HG03196 (cell line): ENCODE measurements at regions not wholly inside any gene's neighbourhood (a gene's known extent, or its start where the extent isn't known, plus 50 kb on each side); places are given as distances from the start of the nearest gene placed in this dataset.
"Not testable (repeated sequence)": the region's sequence is repeated elsewhere in the genome, so short reads cannot be mapped to it uniquely, and the experiment has no call there.

Experiments
- ATAC-seq: cut with Tn5 transposase; IDR thresholded peaks from one replicate; pipeline ENCODE4 v1.9.1; 2021; ENCODE audit not compliant: unreplicated experiment

DNA sequence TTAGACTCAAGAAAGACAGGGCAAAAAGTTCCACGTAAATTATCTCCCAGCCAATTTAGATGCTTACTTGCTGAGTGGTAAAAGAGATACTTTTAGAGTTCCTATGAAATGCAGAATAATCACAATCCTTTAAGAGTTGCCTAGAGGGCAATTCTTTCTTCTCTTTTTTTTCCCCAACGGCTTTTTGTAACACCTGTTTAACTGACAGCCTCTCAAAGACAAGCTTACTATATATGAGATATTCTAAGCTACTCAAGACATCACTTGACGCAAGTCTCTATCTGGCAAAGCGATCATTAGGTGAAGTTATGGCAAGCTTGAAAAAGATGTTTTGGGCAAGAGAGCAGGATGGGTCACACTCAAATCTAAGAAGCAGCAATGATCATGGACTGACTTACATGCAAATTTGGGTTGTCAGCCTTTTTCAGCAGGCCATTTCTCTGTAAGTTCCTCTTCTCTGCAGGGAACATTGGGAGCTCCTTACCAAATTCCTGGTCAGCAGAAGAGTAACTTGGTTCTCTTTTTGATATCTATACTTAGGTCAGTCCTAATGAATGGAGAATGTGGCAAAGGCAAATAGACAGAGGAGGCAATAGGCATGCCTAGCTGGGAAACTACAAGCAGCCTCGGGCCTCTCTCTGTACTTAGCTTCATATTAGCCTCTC is 162.9 kb upstream of the FGF13 start:
- no peak for ATAC-seq

DNA sequence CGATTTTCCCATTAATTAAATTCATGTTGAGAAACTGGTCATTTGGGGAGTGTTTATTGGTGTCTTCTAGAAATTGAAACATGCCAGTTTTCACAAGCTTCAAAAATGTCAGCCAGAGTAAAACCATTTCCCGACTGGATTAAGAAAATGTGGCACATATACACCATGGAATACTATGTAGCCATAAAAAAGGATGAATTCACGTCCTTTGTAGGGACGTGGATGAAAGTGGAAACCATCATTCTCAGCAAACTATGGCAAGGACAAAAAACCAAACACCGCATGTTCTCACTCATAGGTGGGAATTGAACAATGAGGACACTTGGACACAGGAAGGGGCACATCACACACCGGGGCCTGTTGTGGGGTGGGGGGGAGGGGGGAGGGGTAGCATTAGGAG is 162.1 kb upstream of the FGF13 start:
- ATAC-seq, result not testable (repeated sequence)

DNA sequence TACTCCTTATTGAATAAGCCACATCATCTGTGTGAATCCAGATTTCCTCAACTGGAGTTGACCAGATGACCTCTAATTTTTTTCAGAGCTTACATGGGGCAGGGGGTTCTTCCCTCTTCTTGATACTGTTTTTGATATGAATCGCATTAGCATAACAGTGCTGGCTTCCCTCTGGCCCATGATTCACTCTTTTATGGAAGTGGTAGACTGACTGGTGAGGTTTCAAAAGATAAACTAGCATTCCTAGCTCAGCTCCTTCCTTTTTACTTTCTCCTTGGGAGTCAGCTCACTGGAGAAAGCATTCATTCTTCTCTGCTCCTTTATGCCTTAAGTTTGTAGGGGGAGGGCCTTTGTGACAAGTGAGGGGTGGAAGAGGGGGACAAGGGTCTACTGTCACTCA is 161.0 kb upstream of the FGF13 start:
- ATAC-seq, result no peak

DNA sequence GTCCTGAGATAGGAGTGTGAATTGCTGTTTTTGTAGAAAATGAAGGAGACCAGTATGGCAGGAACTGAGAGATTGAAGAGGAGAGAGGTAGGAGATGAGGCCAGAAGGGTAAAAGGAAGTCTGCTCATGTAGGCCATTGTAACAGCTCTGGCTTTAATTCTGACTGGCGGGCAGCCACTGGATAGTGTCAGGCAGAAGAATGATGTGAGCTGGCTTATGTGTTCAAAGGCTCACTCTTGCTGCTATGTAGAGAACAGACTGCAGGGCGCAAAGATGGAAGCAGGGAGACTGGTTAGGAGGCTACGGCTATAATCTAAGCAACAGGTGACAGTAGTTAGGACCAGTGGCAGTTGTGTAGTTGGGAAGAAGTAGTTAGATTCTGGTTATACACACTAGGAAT is 160.2 kb upstream of the FGF13 start:
- no peak for ATAC-seq

DNA sequence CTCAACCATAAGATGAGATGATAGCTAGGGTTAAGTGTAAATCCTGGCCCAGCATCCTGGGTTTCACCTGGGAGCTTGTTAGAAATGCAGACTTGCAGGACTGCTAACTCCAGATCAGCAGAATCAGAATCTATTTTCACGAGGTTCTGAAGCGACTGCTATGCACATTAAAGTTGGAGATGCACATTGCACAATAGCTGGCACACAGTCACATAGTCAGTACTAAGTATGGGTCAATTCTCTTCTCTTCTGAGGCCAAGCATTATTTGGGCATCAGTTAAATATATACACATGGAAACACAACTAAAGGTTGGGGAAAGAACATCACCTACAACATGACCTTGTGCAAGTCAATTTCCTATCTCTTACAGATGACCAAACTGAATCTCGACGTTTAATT is 155.1 kb upstream of the FGF13 start:
- no peak for ATAC-seq

DNA sequence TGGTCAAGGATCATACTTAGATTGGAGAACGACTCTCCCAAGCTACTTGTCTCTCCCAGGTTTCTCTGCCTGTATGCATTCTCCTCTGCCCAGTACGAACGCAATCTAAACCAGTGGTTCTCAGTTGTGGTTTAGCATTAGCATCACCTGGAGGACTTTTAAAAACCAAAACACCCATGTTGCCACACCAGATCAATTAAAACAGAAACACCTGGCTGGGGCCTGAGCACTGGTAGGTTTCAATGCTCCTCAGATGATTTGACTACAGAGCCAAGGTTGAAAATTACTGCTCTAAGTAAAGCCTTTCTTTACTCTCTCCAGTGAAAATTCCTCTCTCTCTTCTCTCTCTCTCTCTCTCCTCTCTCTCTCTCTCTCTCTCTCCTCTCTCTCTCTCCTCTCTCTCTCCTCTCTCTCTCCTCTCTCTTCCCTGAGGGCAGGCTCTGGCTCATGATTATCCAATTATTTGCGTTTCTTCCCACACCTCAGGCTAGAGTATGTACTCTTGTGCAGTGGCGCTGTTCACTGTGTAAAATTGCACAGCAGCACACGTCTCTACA is 153.7 kb upstream of the FGF13 start:
- no peak for ATAC-seq

DNA sequence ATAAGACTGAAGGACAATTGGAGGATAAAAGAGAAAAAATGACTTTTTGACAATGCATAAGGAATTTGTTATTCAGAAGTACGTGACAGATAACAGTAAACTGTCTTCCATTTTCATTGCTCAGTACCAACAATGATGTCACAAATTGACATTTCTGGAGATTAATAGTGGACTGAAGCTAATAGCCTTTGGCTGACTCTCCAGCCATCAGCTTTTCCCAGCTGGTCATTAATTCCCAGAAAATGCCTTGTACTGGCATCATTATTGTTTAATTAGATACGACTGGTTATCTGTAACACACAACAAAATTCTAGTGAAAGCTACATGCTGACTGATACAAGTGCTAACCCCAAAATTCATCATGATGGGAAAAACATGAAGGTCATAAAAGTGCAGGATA is 147.9 kb upstream of the FGF13 start:
- no peak for ATAC-seq

DNA sequence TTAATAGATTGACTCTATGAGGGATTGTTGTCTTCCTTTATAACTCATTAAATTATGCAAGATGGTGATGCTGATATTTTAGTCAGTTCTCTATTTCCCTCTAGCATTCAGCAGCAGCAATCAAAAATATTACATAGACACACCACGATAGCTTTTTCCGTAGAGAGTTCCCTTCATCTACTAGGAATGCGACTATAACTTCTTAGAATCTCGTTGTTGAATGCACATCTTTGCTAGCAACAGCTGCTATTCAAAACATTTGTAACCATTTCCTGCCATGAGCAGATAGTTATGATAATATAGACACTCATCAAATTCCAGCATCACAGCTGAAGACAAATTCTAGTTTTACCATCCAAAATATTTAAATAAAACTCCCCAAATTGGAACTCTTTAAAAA is 147.4 kb upstream of the FGF13 start:
- ATAC-seq, result no peak

DNA sequence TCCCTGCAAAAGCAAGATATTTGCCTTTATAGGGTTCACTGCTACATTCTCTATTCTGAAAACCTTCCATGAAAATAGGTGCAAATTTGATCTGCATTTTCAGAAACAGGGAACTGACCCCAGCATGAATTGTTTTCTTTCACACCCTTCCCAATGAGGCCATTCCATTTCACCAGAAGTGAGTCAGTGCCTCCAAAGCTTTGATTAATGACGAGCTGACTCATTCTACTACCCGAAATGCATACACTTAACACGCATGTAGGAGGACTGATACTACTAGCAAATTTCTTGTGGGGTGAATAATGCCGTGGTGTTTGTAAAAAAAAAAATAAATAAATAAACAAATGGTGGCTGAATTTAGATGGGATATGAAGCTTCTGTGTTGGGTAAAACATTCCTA is 146.9 kb upstream of the FGF13 start:
- ATAC-seq, result no peak

DNA sequence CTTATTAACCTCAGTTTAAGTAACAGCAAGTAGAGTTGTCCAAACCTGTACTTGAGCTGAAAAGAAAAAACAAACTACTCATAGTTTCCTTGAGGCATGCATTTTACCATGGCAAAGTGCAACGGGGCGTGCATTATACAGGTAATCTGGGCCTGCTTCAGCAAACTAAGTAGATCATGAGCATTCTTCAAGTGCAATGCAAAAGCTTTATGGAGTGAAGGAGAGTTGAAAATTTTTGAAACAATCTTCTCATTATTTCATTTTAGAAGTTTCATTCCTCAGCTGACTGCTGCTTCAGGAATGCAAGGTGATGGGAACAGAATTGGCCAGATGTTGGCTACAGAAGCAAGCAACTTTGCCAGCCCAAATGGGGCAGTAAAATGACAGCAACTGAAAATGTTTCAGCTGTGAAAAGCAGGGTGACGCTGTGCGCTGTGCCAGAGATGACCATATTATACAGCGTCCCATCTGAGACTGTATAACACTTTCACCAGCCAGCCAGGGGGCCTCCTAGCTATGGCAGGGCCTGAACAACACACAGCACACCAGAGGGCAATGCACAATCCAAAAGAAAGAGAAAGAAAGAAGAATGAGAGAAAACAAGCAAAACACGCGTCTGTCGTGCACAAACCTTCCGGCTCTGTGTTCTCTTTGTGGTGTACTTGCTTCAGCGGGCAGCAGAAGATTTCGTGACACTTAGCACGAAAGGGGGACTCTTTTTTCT is 145.5 kb upstream of the FGF13 start:
- ATAC-seq, result no peak

DNA sequence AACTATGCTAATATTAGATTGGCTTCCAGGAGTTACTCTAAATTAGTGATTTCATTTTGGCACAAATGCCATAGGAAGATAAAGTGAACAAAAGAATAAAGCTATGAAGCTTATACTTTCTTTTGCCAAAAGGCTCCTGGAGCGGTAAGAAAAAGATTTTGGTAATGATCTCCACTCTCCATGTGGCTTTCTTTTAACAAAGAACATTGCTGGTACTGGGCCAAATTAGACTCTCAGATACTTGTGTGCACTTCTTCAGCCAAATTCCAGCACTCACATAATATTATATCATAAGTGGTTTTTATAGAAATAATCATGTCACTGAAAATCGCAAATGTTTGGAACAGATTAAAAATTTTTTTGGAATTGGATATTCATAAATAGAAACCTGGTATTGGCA is 142.4 kb upstream of the FGF13 start:
- no peak for ATAC-seq

DNA sequence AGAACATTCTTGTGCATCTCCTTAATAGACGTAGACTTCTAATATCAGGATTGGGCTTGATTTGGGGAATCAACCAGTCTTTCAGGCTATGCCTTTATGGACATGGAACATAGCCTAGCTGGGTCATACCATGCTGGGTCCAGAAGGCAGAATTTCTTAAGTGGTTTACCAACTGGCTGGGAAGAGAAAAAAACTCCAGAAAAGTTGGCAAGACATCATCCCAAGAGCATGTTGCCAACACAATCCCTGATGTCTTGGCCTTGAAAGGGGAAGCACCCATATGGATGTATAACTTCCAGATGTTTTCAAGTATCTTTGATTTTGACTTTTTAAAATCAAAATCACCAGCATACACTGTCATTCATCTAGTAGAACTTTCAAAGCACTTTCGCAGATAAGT is 138.0 kb upstream of the FGF13 start:
- no peak for ATAC-seq

DNA sequence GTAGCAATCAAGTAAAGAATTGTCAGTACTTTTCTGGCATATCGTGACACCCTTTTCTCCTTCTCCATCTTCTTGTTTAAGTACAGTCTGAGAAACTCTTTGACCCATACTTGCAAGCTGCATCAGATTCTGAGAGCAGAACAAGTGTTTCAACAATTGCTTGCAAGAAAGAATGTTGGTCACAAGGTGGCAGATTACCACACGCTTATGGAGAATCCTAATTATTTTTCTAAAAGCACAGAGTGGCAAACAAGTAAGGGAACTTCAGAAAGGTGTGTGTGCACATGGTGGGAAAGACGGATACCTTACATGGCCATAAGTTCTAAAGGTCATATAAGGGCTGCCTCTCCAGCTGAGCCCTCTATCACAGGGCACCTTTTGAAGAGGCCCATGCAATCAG is 136.4 kb upstream of the FGF13 start:
- ATAC-seq, result no peak

DNA sequence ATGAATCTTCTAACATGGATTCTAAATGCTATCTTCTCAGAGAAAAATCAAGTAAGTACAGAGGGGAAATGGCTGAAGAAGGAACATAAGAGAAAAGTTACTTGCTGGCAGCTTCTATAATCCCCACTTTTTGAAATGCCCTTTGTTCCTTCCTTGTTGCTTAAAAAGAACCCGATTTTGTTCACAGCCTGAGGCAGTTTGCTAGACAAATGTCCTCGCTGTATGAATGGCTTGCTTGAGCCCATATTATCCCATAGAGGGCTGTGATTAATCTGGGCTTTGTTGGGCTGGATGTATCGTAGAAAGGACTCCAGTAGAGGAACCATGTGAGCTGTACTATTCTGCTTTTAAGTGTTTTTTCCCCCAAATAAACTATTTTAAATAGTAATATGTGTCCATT is 134.3 kb upstream of the FGF13 start:
- ATAC-seq, result no peak

DNA sequence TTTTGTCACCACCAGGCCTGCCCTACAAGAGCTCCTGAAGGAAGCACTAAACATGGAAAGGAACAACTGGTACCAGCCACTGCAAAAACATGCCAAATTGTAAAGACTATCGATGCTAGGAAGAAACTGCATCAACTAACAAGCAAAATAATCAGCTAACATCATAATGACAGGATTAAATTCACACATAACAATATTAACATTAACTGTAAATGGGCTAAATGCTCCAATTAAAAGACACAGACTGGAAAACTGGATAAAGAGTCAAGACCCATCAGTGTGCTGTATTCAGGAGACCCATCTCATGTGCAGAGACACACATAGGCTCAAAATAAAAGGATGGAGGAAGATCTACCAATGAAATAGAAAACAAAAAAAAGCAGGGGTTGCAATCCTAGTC is 95.9 kb upstream of the FGF13 start:
- ATAC-seq, result not testable (repeated sequence)

DNA sequence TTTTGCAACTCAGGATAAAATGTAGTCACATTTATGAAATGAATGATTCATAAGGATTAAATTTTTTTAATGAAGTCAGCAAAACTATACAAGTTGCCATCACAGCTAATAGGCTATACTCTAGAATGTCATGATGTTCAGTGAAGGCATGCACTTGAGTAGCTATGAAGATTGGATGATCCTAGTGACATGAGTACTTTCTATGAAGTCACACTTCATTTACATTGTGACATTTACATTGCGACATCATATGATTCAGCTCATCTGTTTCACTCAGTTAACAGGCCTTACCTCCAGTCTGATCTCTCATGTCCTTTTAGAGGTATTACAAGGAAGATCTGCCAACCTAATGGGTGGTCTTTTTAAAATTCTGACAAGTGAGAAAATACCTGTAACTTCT is 82.7 kb upstream of the FGF13 start:
- no peak for ATAC-seq

DNA sequence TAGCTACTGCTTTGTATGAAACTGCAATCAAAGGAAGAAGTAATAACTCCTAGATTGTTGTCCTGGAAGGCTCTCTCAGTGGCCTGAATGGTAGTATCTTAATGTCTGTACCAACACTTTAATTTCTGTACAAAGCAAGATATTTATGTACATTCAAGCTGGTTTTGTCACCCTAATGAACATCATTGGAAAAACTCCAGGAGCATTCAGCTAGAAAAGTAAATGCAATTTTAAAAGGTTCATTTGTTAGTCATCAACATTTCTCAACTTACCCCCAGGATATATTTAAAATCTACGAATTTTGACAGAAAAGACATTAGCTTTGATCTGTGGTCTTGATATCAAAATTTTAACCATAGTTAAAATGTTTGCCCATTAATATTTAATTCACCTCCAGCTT is 80.0 kb upstream of the FGF13 start:
- ATAC-seq, result no peak

DNA sequence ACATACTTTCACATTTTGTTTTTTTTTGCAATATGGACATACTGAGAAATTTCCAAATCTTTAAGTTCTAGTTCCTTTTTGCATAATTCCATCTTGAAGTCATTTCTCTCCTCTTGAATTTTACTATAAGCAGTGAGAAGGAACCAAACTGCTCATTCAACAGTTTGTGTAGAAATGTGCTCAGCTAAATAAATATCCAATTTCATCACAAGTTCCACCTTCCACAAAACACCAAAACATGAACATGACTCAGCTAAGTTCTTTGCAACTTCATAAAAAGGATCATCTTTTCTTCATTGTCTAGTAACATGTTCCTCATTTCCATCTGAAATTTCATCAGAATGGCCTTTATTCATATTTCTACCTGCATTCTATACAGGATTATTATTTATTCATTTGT is 77.3 kb upstream of the FGF13 start:
- ATAC-seq, result no peak

DNA sequence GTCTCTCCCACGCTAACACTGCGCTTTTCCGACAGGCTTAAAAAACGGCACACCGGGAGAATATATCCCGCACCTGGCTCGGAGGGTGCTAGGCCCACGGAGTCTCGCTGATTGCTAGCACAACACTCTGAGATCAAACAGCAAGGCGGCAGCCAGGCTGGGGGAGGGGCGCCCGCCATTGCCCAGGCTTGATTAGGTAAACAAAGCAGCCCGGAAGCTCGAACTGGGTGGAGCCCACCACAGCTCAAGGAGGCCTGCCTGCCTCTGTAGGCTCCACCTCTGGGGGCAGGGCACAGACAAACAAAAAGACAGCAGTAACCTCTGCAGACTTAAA is 67.0 kb upstream of the FGF13 start:
- not testable (repeated sequence) for ATAC-seq

DNA sequence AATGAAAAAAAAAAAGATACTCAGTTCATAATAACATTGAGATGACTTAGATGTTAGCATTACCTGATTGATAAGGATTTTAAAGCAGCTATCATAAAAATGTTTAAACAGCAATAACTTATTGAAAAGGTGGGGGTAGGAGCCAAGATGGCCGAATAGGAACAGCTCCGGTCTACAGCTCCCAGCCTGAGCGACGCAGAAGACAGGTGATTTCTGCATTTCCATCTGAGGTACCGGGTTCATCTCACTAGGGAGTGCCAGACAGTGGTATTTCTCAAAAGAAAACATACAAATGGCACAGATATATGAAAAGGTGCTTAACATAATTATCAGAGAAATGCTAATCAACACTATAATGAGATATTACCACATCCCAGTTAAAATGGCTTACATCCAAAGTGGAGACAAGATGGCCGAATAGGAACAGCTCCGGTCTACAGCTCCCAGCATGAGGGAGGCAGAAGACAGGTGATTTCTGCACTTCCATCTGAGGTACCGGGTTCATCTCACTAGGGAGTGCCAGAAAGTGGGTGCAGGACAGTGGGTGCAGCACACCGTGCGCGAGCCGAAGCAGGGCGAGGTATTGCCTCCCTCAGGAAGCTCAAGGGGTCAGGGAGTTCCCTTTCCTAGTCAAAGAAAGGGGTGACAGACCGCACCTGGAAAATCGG is 66.5 kb upstream of the FGF13 start:
- ATAC-seq, result not testable (repeated sequence)

DNA sequence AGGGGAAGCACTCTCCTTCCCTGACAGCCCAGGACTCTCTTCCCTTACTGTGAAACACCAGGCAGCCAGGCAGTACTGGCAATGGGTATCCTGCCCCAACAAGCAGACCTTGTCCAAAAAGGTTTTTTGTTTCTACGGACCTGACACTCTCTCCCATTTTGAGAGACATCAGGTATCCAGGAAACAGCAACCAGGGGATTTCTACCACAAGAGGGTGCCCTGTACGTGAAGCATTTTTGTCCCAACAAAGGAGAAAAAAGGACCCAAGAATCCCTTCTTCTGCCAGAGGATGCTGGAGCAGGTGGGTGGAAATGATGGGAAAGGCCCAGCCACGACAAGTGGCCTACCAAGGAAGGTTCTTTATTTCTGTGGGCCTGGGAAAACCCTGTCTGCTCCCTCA is 65.7 kb upstream of the FGF13 start:
- no peak for ATAC-seq

DNA sequence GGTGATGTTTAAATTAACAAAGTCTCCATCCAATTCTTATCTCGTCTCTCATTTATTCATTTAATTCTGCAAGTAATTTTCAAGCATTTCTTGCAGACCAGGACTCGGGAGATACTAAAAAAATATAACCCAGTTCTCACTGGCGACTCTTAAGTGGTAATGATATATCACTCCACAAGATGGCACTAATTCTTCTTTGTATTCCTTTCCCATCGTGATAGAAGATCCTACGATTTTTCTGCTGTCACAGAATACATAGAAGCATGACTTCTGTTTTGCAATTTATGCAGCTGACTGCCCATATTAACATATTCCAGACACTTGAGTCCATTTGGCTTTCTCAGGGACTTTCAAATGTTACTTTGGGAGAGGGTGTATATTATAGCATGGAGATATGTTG is 64.0 kb upstream of the FGF13 start:
- no peak for ATAC-seq
